CD8-positive, alpha-beta memory T cell (primary cell): ENCODE measurements at regions not wholly inside any gene's neighbourhood (a gene's known extent, or its start where the extent isn't known, plus 50 kb on each side); places are given as distances from the start of the nearest gene placed in this dataset.
"Not testable (repeated sequence)": the region's sequence is repeated elsewhere in the genome, so short reads cannot be mapped to it uniquely, and the experiment has no call there.

ENCODE experiments used
- CTCF ChIA-PET: fragments of 350-600 bp; sonication (Branson Sonifier 250); formaldehyde crosslinking; loops from one replicate; lab custom pipeline; 2021; ENCODE audit warnings: antibody characterized with exemption; lab: Charles Lee
- POLR2A ChIA-PET: fragments of 350-600 bp; sonication (Branson Sonifier 250); formaldehyde crosslinking; loops from one replicate; lab custom pipeline; 2021; ENCODE audit warnings: antibody characterized with exemption; lab: Charles Lee
- DNase-seq, 5 donors: peaks; one replicate each; pipeline versions ENCODE4 v3.0.0 to v3.0.0-alpha.2; 2020 to 2022; ENCODE audit warnings: mixed read lengths in 1 of 5
- H3K27ac ChIP-seq: one replicate; pipeline ENCODE4 v1.7.0; 2013; ENCODE audit warnings: low read depth, mild to moderate bottlenecking, low read length, moderate library complexity
- H3K27me3 ChIP-seq: 2 replicates; pipeline ENCODE4 v1.7.0; 2013; ENCODE audit warnings: low read length, mild to moderate bottlenecking; ENCODE audit not compliant: insufficient read depth, poor library complexity, severe bottlenecking
- H3K36me3 ChIP-seq: 2 replicates; pipeline ENCODE4 v1.7.0; 2013; ENCODE audit warnings: mild to moderate bottlenecking, low read length, moderate library complexity; ENCODE audit not compliant: insufficient read depth
- H3K4me1 ChIP-seq: 2 replicates; pipeline ENCODE4 v1.7.0; 2013; ENCODE audit warnings: mild to moderate bottlenecking, low read length, moderate library complexity; ENCODE audit not compliant: insufficient read depth
- H3K4me3 ChIP-seq: 2 replicates; pipeline ENCODE4 v1.7.0; 2013; ENCODE audit warnings: mild to moderate bottlenecking, low read length
- H3K9me3 ChIP-seq: 2 replicates; pipeline ENCODE4 v1.7.0; 2013; ENCODE audit warnings: mild to moderate bottlenecking, low read length
- H3K27ac Mint-ChIP-seq, 8 donors: one replicate each; pipeline ENCODE4 v1.8.0; 2020 to 2021; ENCODE audit warnings: mixed read lengths in 8 of 8, mild to moderate bottlenecking in 6 of 8, inconsistent platforms in 3 of 8, moderate library complexity in 3 of 8
- H3K27me3 Mint-ChIP-seq, 2 donors: one replicate each; pipeline ENCODE4 v1.8.0; 2020 to 2021; ENCODE audit warnings: mixed read lengths in 2 of 2, mild to moderate bottlenecking in 1 of 2, moderate library complexity in 1 of 2
- H3K36me3 Mint-ChIP-seq, 3 donors: one replicate each; pipeline ENCODE4 v1.8.0; 2020 to 2021; ENCODE audit warnings: mixed read lengths in 3 of 3, inconsistent platforms in 1 of 3, mild to moderate bottlenecking in 1 of 3
- H3K4me1 Mint-ChIP-seq, 3 donors: one replicate each; pipeline ENCODE4 v1.8.0; 2020 to 2021; ENCODE audit warnings: mixed read lengths in 3 of 3, inconsistent platforms in 1 of 3, mild to moderate bottlenecking in 1 of 3
- H3K4me3 Mint-ChIP-seq, 7 donors: one replicate each; pipeline ENCODE4 v1.8.0; 2020 to 2021; ENCODE audit warnings: mixed read lengths in 7 of 7, mild to moderate bottlenecking in 6 of 7, moderate library complexity in 4 of 7, inconsistent platforms in 2 of 7
- H3K9me3 Mint-ChIP-seq, 5 donors: one replicate each; pipeline ENCODE4 v1.8.0; 2020 to 2022; ENCODE audit warnings: mixed read lengths in 5 of 5, mild to moderate bottlenecking in 3 of 5, moderate library complexity in 2 of 5, inconsistent platforms in 1 of 5

DNA sequence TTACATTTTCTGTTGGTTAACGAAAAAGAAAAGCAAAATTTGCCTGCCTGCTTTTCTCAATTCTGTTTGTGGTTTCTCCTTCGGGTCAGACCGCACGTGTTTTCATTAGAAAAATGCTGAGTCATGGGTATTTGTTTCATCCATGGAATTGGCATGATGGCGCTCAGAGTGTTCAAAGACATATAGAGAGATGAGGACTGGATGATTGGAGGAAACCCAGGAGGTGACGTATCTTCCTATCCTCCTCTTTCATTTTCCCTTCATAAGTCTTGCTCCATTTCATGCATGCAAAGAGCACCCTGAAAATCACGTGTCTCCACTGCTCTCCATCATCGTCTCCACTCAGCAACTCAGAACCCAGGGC is 353.8 kb upstream of the WWC1 start:
- H3K4me3 Mint-ChIP-seq, result no peak overlapping the region
- no peak overlapping the region for H3K4me3 ChIP-seq
- H3K27me3 Mint-ChIP-seq, result peaks cover 0 to 2% of the 10 kb centered on the region in 2 donors
- DNase-seq, result no peak
- H3K9me3 Mint-ChIP-seq, result peaks cover 0 to 8% (median 1%) of the 10 kb centered on the region in 5 donors
- ChIA-PET CTCF (no interaction called here), POLR2A (no interaction called here)
- no peaks in the 10 kb centered on the region for H3K36me3 ChIP-seq
- no peak overlapping the region for H3K27ac ChIP-seq
- no peaks in the 10 kb centered on the region for H3K4me1 ChIP-seq
- H3K36me3 Mint-ChIP-seq, result no peaks in the 10 kb centered on the region
- no peaks in the 10 kb centered on the region for H3K4me1 Mint-ChIP-seq
- no peak overlapping the region for H3K27ac Mint-ChIP-seq
- H3K9me3 ChIP-seq, result no peaks in the 10 kb centered on the region
- no peaks in the 10 kb centered on the region for H3K27me3 ChIP-seq

DNA sequence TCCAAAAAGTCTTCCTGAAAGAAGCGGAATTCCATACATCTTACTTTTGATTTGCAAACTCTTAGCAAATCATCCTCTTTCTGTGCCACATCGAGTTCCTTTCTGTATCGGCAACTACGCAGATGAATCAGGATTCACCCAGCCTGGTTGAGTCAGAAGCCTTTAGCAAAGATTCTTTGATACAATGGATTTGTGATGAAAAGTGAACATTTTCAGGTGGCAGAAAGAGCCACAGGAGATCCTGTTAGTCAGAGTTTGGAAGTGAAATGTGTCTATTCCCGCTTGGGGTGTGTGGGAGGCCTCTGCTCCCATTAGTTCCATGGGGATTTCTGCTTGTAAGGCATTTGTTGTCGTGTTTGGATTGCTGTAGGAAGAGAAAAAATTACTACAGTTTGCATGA is 351.8 kb upstream of the WWC1 start:
- H3K9me3 ChIP-seq, result no peaks in the 10 kb centered on the region
- H3K27me3 ChIP-seq, result no peaks in the 10 kb centered on the region
- no peaks in the 10 kb centered on the region for H3K4me1 Mint-ChIP-seq
- no peak overlapping the region for H3K4me3 ChIP-seq
- no peak overlapping the region for H3K27ac ChIP-seq
- H3K36me3 Mint-ChIP-seq, result no peaks in the 10 kb centered on the region
- no peaks in the 10 kb centered on the region for H3K4me1 ChIP-seq
- peaks cover 0 to 4% (median 1%) of the 10 kb centered on the region in 5 donors for H3K9me3 Mint-ChIP-seq
- peaks cover 0 to 3% of the 10 kb centered on the region in 2 donors for H3K27me3 Mint-ChIP-seq
- no peak for DNase-seq
- ChIA-PET CTCF (no interaction called here), POLR2A (no interaction called here)
- no peak overlapping the region for H3K4me3 Mint-ChIP-seq
- no peaks in the 10 kb centered on the region for H3K36me3 ChIP-seq
- no peak overlapping the region for H3K27ac Mint-ChIP-seq

DNA sequence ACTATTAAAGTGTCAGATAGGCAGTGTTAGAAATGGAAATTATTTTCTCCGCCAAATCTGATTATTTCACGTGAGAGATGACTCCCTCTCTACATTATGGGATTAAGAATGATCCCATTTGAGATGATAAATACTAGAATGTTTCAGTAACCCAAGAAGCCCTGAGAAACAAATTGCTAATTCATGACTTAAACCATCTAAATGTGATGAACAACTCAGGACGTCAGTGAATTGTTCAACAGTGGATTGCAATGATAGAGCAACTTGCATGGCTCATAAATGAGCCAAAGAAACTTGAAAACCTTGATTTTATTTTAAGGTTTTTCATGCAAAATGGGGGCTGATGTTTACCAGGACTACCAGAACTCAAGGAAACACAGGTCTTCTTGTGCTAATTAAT is 350.5 kb upstream of the WWC1 start:
- no peak overlapping the region for H3K27ac Mint-ChIP-seq
- H3K36me3 Mint-ChIP-seq, result no peaks in the 10 kb centered on the region
- no peaks in the 10 kb centered on the region for H3K4me1 ChIP-seq
- DNase-seq, result no peak
- no peak overlapping the region for H3K27ac ChIP-seq
- H3K4me1 Mint-ChIP-seq, result no peaks in the 10 kb centered on the region
- no peaks in the 10 kb centered on the region for H3K27me3 ChIP-seq
- no peak overlapping the region for H3K4me3 ChIP-seq
- peaks cover 0 to 3% of the 10 kb centered on the region in 2 donors for H3K27me3 Mint-ChIP-seq
- H3K4me3 Mint-ChIP-seq, result no peak overlapping the region
- peaks cover 0 to 4% (median 1%) of the 10 kb centered on the region in 5 donors for H3K9me3 Mint-ChIP-seq
- POLR2A ChIA-PET, result no interaction called here
- H3K36me3 ChIP-seq, result no peaks in the 10 kb centered on the region
- CTCF ChIA-PET, result no interaction called here
- H3K9me3 ChIP-seq, result no peaks in the 10 kb centered on the region

DNA sequence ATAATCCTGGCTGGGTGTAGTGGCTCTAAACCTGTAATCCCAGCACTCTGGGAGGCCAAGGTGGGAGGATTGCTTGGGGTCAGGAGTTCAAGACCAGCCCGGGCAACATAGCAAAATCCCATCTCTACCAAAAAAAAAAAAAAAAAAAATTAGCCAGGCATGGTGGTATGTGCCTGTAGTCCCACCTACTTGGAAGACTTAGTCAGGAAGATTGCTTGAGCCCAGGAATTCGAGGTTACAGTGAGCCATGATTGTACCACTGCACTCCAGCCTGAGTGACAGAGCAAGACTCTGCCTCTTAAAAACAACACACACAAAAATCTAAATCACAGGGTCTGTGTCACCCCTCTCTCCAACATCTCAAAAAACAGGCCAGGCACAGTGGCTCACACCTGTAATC is 349.9 kb upstream of the WWC1 start:
- H3K4me1 ChIP-seq, H3K36me3 ChIP-seq, H3K4me1 Mint-ChIP-seq, DNase-seq, POLR2A ChIA-PET, H3K27ac ChIP-seq, H3K9me3 ChIP-seq, H3K4me3 Mint-ChIP-seq, CTCF ChIA-PET, H3K9me3 Mint-ChIP-seq, H3K36me3 Mint-ChIP-seq, H3K4me3 ChIP-seq, H3K27ac Mint-ChIP-seq, H3K27me3 ChIP-seq, H3K27me3 Mint-ChIP-seq: not testable (repeated sequence)

DNA sequence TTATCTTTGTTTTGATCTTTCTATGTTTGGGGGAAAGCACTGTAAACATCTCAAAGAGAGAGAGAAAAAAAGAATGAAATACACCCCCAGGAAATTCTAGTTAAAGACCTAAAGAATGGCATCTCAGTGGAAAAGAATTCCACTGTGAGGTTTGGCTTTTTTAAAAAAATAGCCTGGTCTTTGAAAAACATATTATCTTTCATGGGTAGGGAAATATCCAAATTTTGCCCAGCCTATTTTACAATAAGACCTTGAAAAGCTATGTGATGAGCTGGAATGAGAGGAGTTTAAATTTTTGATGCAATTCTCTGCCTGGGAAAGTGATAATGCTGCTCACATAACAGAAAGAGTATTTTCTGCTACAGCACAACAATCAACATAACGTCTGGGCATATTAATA is 348.1 kb upstream of the WWC1 start:
- H3K4me3 Mint-ChIP-seq, result no peak overlapping the region
- no peak for DNase-seq
- Histone ChIP-seq H3K4me1 (no peaks in the 10 kb centered on the region), H3K27me3 (no peaks in the 10 kb centered on the region), H3K9me3 (no peaks in the 10 kb centered on the region), H3K4me3 (no peak overlapping the region), H3K36me3 (no peaks in the 10 kb centered on the region), H3K27ac (no peak overlapping the region)
- no peak overlapping the region for H3K27ac Mint-ChIP-seq
- CTCF ChIA-PET, result no interaction called here
- POLR2A ChIA-PET, result no interaction called here
- no peaks in the 10 kb centered on the region for H3K36me3 Mint-ChIP-seq
- H3K27me3 Mint-ChIP-seq, result peaks cover 0 to 3% of the 10 kb centered on the region in 2 donors
- no peaks in the 10 kb centered on the region for H3K4me1 Mint-ChIP-seq
- H3K9me3 Mint-ChIP-seq, result peaks cover 0 to 4% (median 0%) of the 10 kb centered on the region in 5 donors

DNA sequence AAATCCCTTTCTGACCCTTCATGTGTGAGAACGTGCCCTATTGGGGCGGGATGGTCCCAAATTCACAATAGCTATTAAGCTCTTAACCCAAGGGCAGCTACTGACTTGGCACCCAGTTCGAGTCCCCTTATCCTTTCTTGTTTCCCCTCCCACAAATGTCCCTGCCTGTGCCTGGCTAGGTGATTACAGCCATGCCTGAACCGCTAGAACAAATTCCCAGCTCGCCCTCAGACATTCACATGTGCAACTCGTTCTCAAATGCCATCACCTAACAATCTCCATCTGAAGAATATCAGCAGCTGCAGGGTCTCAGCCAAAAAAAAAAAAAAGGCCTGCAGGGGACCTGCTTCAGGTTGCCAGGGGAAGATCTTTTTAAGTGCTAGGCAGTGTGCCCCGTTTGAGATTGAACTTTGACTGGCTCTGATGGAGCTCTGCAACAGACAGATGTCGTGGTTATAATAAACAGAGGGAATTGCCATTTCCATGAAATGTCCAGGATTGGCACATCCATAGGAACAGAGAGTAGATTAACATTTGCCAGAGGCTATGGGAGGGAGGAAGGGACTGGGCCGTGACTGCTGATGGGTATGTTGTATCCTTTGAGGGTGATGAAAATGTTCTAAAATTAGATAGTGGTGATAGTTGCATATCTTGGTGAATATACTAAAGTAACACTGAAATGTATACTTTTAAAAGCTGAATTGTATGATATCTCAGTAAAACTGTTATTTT is 347.2 kb upstream of the WWC1 start:
- CTCF ChIA-PET, result no interaction called here
- Histone ChIP-seq H3K36me3 (no peaks in the 10 kb centered on the region), H3K4me1 (no peaks in the 10 kb centered on the region), H3K4me3 (no peak overlapping the region), H3K27me3 (no peaks in the 10 kb centered on the region), H3K9me3 (no peaks in the 10 kb centered on the region), H3K27ac (no peak overlapping the region)
- H3K27me3 Mint-ChIP-seq, result peaks cover 0 to 3% of the 10 kb centered on the region in 2 donors
- no peak overlapping the region for H3K27ac Mint-ChIP-seq
- H3K9me3 Mint-ChIP-seq, result peaks cover 0 to 4% (median 0%) of the 10 kb centered on the region in 5 donors
- no peak overlapping the region for H3K4me3 Mint-ChIP-seq
- no peaks in the 10 kb centered on the region for H3K36me3 Mint-ChIP-seq
- no peaks in the 10 kb centered on the region for H3K4me1 Mint-ChIP-seq
- POLR2A ChIA-PET, result no interaction called here
- no peak for DNase-seq

DNA sequence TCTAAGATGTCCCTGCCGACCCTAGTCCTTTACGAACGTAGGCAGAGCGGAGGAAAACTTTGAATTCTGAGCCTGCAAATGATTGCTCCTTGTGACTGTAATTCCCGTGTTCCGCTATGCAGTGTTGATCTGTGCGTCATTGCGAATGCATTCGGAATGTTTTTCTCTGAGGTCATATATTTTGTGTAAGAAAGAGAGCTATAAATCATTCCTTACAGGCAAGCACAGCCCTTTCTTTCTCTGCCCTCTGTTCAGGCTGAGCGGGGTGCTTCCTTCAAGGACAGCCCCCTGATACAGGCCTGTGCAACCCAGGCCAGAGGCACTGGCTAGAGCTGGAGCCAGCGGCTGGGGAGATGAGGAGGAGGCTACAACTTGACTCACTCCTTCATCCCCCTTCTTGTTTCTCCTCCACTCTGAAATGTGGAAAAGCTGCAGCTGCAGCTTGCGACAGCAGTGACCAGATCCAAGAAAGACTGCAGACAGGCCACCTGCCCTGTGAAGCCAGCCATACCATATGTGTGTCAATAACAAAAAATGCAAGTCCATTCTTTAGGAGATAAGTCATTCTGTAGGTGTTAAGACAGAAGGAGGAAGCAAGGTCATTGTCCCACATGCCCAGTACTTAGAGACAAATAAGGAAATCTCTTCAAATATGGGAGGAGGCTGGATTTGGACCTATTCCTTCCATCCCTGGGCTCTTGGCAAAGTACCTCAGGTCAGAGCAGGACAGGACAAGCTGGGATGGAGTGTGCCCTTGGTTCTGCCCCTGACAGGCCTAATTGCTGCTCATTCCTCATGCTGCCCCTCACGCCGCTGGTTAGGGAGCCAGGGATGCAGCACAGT is 345.7 kb upstream of the WWC1 start:
- Mint-ChIP-seq H3K9me3 (no peaks in the 10 kb centered on the region), H3K4me1 (peaks cover 0 to under 1% (median 0%) of the 10 kb centered on the region in 3 donors), H3K4me3 (no peak overlapping the region), H3K27ac (no peak overlapping the region), H3K27me3 (peaks cover 0 to 3% of the 10 kb centered on the region in 2 donors), H3K36me3 (no peaks in the 10 kb centered on the region)
- Histone ChIP-seq H3K36me3 (no peaks in the 10 kb centered on the region), H3K27ac (no peak overlapping the region), H3K4me3 (no peak overlapping the region), H3K9me3 (no peaks in the 10 kb centered on the region), H3K27me3 (no peaks in the 10 kb centered on the region), H3K4me1 (no peaks in the 10 kb centered on the region)
- ChIA-PET POLR2A (no interaction called here), CTCF (no interaction called here)
- no peak for DNase-seq

DNA sequence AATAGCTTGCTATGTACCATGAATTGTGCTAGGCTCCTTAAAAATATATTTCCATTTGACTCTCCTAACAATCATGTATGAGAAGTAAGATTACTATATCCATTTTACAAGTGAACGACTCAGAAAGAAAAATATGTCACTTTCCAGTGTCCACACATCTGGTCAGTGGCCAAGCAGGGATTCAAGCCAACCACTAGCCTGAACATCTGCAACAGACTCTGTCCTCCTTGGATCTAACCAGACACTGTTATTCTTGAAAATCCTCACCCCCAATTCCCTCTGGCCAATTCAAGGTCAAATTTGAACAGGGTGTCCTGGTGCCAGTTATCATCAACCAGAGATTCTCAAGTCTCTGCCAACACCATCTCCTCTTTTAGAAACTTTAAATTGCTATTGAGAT is 344.1 kb upstream of the WWC1 start:
- POLR2A ChIA-PET, result no interaction called here
- no peak for DNase-seq
- Mint-ChIP-seq H3K27me3 (peaks cover 0 to 3% of the 10 kb centered on the region in 2 donors), H3K36me3 (no peaks in the 10 kb centered on the region), H3K4me1 (peaks cover 0 to 4% (median 0%) of the 10 kb centered on the region in 3 donors), H3K27ac (no peak overlapping the region), H3K4me3 (no peak overlapping the region), H3K9me3 (no peaks in the 10 kb centered on the region)
- CTCF ChIA-PET, result no interaction called here
- Histone ChIP-seq H3K36me3 (no peaks in the 10 kb centered on the region), H3K27ac (no peak overlapping the region), H3K9me3 (no peaks in the 10 kb centered on the region), H3K4me1 (no peaks in the 10 kb centered on the region), H3K27me3 (no peaks in the 10 kb centered on the region), H3K4me3 (no peak overlapping the region)
